ENCODE measurements at regions not wholly inside any gene's neighbourhood (a gene's known extent, or its start where the extent isn't known, plus 50 kb on each side); places are given as distances from the start of the nearest gene placed in this dataset.

DNA sequence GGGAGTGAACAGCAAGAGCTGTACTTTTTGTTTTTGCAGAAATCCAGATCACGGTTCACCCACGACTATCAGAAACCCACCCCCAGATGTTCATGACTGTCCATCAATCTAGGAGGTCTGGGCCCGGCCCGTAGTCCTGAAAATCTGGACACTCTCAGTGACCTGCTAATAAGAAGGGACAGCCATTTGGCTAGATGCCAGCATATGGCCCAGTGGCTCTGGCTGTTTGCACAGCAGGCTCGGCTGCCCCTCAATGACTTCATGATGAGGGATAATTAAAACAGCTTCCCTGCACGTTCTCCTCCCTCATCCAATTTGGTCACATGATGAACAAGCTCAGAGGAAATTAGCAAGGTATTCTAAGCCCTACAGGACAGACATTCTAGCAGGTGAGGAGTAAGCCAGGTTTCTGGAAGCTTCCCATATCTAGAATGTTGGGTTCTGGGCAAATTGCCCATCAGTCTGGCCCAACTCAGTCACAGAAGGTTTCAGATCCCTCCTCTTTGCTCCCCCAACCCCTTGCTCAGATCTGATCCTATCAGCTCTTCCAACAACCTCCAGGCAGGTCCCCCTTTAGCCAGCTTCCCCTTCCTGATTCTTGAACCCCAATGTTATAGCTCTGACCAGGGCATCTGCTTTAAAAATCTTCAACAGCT, 397.3 kb downstream of the SHANK2 start:
- TF ChIP-seq, protein P1, sequence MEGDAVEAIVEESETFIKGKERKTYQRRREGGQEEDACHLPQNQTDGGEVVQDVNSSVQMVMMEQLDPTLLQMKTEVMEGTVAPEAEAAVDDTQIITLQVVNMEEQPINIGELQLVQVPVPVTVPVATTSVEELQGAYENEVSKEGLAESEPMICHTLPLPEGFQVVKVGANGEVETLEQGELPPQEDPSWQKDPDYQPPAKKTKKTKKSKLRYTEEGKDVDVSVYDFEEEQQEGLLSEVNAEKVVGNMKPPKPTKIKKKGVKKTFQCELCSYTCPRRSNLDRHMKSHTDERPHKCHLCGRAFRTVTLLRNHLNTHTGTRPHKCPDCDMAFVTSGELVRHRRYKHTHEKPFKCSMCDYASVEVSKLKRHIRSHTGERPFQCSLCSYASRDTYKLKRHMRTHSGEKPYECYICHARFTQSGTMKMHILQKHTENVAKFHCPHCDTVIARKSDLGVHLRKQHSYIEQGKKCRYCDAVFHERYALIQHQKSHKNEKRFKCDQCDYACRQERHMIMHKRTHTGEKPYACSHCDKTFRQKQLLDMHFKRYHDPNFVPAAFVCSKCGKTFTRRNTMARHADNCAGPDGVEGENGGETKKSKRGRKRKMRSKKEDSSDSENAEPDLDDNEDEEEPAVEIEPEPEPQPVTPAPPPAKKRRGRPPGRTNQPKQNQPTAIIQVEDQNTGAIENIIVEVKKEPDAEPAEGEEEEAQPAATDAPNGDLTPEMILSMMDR (IDR thresholded peaks at IDR 0.05; ENCODE audit: low read depth, low read length, missing input control), result no peak
- TF ChIP-seq YY1 (IDR thresholded peaks at IDR 0.05) (no peak), JUND (IDR thresholded peaks at IDR 0.05) (no peak), GABPA (IDR thresholded peaks at IDR 0.05 in 1 of 2, conservative IDR thresholded peaks at IDR 0.05 in 1 of 2) (no peak), FOXA1 (IDR thresholded peaks at IDR 0.05) (no peak), NR2F2 (IDR thresholded peaks at IDR 0.05) (no peak), RAD21 (IDR thresholded peaks at IDR 0.05) (no peak), SP1 (IDR thresholded peaks at IDR 0.05) (no peak)
- TF ChIP-seq, protein P2, sequence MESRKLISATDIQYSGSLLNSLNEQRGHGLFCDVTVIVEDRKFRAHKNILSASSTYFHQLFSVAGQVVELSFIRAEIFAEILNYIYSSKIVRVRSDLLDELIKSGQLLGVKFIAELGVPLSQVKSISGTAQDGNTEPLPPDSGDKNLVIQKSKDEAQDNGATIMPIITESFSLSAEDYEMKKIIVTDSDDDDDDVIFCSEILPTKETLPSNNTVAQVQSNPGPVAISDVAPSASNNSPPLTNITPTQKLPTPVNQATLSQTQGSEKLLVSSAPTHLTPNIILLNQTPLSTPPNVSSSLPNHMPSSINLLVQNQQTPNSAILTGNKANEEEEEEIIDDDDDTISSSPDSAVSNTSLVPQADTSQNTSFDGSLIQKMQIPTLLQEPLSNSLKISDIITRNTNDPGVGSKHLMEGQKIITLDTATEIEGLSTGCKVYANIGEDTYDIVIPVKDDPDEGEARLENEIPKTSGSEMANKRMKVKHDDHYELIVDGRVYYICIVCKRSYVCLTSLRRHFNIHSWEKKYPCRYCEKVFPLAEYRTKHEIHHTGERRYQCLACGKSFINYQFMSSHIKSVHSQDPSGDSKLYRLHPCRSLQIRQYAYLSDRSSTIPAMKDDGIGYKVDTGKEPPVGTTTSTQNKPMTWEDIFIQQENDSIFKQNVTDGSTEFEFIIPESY (IDR thresholded peaks at IDR 0.05), result no peak
- TF ChIP-seq, protein P3, sequence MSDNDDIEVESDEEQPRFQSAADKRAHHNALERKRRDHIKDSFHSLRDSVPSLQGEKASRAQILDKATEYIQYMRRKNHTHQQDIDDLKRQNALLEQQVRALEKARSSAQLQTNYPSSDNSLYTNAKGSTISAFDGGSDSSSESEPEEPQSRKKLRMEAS (IDR thresholded peaks at IDR 0.05), result no peak
- TF ChIP-seq, protein P4, sequence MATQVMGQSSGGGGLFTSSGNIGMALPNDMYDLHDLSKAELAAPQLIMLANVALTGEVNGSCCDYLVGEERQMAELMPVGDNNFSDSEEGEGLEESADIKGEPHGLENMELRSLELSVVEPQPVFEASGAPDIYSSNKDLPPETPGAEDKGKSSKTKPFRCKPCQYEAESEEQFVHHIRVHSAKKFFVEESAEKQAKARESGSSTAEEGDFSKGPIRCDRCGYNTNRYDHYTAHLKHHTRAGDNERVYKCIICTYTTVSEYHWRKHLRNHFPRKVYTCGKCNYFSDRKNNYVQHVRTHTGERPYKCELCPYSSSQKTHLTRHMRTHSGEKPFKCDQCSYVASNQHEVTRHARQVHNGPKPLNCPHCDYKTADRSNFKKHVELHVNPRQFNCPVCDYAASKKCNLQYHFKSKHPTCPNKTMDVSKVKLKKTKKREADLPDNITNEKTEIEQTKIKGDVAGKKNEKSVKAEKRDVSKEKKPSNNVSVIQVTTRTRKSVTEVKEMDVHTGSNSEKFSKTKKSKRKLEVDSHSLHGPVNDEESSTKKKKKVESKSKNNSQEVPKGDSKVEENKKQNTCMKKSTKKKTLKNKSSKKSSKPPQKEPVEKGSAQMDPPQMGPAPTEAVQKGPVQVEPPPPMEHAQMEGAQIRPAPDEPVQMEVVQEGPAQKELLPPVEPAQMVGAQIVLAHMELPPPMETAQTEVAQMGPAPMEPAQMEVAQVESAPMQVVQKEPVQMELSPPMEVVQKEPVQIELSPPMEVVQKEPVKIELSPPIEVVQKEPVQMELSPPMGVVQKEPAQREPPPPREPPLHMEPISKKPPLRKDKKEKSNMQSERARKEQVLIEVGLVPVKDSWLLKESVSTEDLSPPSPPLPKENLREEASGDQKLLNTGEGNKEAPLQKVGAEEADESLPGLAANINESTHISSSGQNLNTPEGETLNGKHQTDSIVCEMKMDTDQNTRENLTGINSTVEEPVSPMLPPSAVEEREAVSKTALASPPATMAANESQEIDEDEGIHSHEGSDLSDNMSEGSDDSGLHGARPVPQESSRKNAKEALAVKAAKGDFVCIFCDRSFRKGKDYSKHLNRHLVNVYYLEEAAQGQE (IDR thresholded peaks at IDR 0.05), result no peak
- TF ChIP-seq, protein P5, sequence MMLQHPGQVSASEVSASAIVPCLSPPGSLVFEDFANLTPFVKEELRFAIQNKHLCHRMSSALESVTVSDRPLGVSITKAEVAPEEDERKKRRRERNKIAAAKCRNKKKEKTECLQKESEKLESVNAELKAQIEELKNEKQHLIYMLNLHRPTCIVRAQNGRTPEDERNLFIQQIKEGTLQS (IDR thresholded peaks at IDR 0.05), result no peak

Data from liver (tissue), 3 donors.